HepG2 (cell line): ENCODE measurements at regions not wholly inside any gene's neighbourhood (a gene's known extent, or its start where the extent isn't known, plus 50 kb on each side); places are given as distances from the start of the nearest gene placed in this dataset.

Experiments used
- ELF4 ChIP-seq: sonication (generic); formaldehyde crosslinking; IDR thresholded peaks from 2 replicates; pipeline ENCODE4 v1.5.0; 2020; ENCODE audit warnings: missing genetic modification reagents, mild to moderate bottlenecking, moderate library complexity, borderline replicate concordance
- PRMT3 ChIP-seq: sonication (generic); formaldehyde crosslinking; IDR thresholded peaks from 2 replicates; pipeline ENCODE4 v1.8.1; 2022; ENCODE audit warnings: low read depth, mild to moderate bottlenecking, moderate library complexity, missing genetic modification reagents, borderline replicate concordance
- RXRB ChIP-seq: IDR thresholded peaks from 2 replicates; pipeline ENCODE4 v1.6.1; 2016; ENCODE audit warnings: borderline replicate concordance, missing genetic modification reagents, missing compliant biosample characterization
- UBTF ChIP-seq: sonication (generic); formaldehyde crosslinking; IDR thresholded peaks from 2 replicates; pipeline ENCODE4 v1.4.0; 2020; ENCODE audit warnings: mild to moderate bottlenecking, missing genetic modification reagents
- USF2 ChIP-seq, 2 experiments: sonication (generic) in 1 of 2; formaldehyde crosslinking in 1 of 2; IDR thresholded peaks; 2 replicates each; pipeline versions ENCODE4 v1.5.1 to v1.6.1; 2011 to 2020; ENCODE audit warnings: borderline replicate concordance in 1 of 2, low read depth in 1 of 2, low read length in 1 of 2, mild to moderate bottlenecking in 1 of 2, missing genetic modification reagents in 1 of 2, moderate library complexity in 1 of 2
- ZNF318 ChIP-seq: sonication (generic); formaldehyde crosslinking; IDR thresholded peaks from 2 replicates; pipeline ENCODE4 v1.4.0; 2020; ENCODE audit warnings: mild to moderate bottlenecking, missing genetic modification reagents

- TF ChIP-seq USF2 (IDR thresholded peaks at IDR 0.05; ENCODE audit: low read depth, low read length) (no peak), USF2 (CRISPR knock-in tag; IDR thresholded peaks at IDR 0.05; ENCODE audit: borderline replicate concordance) (no peak), UBTF (no peak), ZNF318 (CRISPR knock-in tag) (no peak), RXRB (CRISPR knock-in tag) (no peak), ELF4 (CRISPR knock-in tag) (no peak), PRMT3 (CRISPR knock-in tag) (no peak)
These were observed 142.7 kb downstream of the FOXD2 start (continued) for GRCh38 chr1:47580451-47580995.
